Activated CD4-positive, alpha-beta T cell treated with anti-CD3 and anti-CD28 coated beads, Interleukin-2, amount 50 U/mL, for 4 hours (primary cell): ENCODE measurements at regions not wholly inside any gene's neighbourhood (a gene's known extent, or its start where the extent isn't known, plus 50 kb on each side); places are given as distances from the start of the nearest gene placed in this dataset.
"Not testable (repeated sequence)": the region's sequence is repeated elsewhere in the genome, so short reads cannot be mapped to it uniquely, and the experiment has no call there.

ENCODE experiments used
- DNase-seq, 2 experiments: peaks; one replicate each; pipeline ENCODE4 v3.0.0-alpha.2; 2020

DNA sequence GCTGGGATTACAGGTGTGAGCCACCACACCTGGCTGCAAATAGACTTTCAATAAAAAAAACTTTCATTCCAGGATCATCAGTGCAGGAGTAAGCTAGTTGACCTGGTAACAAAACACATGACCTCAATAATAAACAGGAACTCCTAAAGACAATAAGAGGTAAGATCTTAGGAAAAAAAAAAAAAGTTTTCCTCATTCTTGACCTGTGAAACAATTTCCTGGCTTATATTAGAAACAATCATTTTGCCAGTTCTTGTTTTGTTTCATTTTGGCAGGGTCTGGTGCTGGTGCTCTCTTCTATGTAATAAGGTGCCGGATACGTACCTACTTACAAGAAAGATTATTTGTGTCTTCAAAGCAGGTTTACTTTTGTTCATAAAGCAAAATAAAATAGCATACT is 90.6 kb upstream of the AMN1 start:
- no peak for DNase-seq

DNA sequence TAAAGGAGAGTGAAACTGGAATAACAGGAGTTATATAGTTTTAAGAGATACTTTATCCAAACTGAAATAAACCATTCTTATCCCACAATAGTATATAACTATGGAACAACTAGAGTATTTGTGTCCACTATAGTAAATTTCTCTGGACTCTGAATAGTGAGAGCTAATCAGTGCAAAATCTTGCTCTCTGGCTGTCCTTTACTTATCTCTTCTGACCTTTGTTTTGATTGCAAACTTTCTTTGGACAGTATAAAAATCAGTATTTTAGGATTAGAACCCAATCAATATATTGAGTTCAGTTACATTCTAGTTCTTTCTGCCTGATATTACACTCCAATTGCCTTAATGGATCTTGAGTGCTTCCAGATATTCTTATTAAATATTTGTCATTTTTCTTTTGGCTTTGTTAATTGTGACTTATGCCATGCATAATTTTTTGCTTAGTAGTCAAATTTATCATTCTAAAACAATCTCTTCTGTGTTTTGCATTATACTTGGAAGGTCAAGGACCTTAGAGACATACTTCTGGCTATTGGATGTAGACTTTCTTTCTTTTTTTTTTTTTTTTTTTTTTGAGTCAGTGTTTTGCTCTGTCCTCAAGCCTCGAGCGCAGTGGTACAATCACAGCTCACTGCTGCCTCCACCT is 89.9 kb upstream of the AMN1 start:
- DNase-seq: no peak

DNA sequence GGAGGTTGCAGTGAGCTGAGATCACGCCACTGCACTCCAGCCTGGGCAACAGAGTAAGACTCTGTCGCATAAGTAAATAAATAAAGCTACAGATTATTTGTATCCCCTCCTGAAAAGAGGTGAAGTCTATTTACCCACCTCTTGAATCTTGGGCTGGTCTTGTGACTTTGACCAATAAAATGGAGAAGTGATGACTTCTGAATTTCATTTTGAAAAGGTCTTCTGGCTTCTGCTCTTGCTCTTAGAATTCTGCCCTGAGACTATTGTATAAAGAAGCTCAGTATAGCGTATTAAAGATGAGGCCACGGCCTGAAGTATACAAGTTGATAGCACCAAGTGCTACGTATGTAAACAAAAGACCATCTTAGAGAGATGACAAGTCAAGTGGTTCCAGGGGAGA is 88.3 kb upstream of the AMN1 start:
- no peak for DNase-seq

DNA sequence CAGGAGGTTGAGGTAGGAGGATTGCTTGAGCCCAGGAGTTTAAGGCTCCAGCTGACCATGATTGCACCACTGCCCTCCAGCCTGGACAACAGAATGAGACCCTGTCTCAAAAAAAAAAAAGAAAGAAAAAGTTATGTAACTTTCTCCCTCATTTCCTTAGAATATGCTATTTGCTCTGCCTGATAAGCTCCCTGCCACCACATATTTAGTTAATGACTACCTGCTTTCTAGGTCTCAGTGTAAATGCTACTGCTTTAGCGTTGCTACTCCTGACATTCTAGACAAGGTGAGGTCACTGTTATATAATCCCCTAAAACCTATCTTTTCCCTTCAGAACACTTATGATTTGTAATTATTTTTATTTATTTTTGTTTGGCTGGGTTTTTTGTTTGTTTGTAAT is 86.3 kb upstream of the AMN1 start:
- DNase-seq: no peak

DNA sequence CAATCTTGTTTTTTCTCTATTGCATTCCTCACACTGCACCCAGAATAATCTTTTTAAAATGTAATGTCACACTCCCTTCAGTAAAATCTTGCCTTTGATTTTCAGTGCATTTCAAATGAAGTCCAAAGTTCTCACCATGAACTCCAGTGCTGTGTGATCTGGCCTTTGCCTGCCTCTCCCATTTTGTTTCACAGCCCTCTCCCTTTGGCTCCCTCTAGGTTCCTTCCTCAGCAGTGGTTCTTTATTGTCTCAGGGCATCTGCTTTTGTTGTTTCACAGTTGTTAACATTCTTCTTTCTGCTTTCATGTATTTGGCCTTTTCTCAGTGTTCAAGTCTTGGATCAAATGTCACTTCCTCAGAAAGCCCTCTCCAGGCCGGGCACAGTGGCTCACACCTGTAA is 84.5 kb upstream of the AMN1 start:
- no peak for DNase-seq

DNA sequence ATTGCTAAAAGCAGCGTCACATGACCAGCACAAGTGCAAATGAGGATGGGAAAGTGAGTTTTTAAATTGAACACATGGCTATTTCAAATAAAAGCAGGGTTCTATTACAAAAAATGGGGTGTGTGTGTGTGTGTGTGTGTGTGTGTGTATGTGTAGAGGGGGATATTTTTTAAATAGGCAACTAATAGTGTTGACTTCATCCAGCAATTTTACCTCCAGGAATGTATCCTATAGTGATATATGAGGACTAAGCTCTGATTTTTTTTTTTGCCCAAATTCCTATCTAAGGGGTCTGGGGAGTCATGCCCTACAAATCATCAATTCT is 78.9 kb upstream of the AMN1 start:
- DNase-seq: no peak

DNA sequence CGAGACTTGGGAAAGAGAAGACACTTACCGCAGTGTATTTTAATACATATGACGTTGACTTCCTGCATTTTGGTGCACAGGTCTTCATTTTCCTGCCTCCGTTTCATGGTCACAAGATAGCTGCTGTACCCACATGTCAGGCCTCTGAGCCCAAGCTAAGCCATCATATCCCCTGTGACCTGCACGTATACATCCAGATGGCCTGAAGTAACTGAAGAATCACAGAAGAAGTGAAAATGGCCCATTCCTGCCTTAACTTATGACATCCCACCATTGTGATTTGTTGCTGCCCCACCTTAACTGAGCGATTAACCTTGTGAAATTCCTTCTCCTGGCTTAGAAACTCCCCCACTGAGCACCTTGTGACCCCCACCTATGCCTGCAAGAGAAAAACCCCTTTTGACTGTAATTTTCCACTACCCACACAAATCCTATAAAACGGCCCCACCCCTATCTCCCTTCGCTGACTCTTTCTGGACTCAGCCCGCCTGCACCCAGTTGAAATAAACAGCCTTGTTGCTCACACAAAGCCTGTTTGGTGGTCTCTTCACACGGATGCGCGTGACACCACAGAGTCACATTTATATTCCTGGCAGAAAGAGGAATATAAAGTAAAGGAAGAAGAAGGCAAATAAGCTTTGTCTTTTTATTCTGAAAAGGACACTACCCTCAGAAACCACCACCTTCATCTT is 78.4 kb upstream of the AMN1 start:
- DNase-seq: peak in 1 of 2 experiments; percentile 20

DNA sequence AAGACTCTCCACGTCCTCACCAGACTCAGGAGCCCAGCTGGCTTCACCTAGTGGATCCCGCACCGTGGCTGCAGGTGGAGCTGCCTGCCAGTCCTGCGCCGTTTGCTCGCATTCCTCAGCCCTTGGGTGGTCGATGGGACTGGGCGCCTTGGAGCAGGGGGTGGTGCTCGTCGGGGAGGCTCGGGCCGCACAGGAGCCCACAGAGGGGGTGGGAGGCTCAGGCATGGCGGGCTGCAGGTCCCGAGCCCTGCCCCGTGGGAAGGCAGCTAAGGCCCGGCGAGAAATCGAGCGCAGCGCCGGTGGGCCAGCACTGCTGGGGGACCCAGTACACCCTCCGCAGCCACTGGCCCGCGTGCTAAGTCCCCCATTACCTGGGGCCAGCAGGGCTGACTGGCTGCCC is 76.9 kb upstream of the AMN1 start:
- not testable (repeated sequence) for DNase-seq

DNA sequence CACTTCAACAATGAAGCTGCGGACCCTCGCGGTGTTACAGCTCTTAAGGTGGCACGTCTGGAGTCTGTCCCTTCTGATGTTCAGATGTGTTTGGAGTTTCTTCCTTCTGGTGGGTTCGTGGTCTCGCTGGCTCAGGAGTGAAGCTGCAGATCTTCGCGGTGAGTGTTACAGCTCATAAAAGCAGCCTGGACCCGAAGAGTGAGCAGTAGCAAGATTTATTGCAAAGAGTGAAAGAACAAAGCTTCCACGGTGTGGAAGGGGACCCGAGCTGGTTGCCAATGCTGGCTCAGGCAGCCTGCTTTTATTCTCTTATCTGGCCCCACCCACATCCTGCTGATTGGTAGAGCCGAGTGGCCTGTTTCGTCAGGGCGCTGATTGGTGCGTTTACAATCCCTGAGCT is 75.9 kb upstream of the AMN1 start:
- DNase-seq: not testable (repeated sequence)

DNA sequence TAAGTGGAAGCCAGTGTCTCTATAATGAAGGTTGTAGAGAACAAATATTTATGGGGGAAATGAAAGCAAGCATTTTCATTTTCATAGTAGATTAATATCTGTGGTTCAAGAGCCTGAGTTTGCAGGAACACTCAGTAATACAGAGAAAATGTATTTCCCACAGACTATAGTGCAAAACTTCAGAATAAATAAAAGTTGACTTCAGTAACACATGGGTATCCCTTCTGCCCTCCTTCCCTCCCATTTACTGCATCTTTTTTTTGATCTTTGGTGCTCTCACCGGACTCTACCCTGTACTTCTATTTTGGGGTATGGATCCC is 75.3 kb upstream of the AMN1 start:
- no peak for DNase-seq

DNA sequence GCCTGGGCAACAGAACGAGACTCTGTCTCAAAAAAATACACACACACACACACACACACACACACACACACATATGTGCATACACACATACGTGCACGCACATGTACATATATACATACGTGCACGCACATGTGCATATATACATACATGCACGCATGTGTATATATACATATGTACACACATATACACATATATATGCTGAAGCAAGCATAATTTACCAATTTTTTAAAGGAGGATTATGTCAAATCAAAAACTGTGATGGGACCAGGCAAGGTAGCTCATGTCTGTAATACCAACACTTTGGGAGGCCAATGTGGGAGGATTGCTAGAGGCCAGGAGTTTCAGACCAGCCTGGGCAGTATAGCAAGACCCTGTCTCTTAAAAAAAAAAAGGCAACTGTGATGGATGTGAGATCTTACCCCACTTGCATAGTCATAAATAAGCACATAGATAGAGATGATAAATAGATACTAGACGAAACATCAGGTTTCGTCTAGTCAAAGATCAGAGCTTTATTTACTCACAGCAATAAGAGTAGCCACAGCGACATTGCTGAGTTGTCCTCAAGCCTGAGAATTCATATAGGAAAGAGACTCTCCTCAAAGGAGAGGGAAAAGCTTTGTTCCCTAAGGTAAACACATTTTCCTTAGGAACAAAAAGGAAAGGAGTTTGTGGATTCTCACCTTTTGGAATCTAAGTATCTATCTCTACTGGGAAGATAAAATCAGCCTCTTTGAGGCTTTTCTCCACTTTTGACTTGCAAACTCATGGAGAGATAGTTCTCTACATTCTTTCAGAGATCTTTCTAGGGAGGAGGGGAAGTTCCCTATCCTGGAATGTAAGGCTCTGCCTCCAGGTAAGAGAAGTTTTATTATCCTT is 74.7 kb upstream of the AMN1 start:
- DNase-seq: no peak

DNA sequence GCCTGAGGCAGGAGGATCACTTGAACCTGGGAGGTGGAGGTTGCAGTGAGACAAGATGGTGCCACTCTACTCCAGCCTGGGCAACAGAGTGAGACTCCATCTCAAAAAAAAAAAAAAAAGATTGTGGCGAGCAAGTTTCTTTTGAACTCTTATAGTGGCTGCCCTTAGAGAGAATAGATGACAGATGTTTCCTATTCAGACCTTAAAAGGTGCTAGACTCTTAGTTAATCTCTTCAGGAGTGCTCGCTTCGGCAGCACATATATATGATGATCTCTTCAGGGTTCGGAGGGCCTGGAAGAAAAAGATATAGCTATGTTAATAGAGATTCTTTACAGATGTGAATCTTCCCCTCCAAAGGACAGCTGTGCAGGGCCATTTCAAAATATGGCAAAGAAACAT is 73.1 kb upstream of the AMN1 start:
- DNase-seq: no peak

DNA sequence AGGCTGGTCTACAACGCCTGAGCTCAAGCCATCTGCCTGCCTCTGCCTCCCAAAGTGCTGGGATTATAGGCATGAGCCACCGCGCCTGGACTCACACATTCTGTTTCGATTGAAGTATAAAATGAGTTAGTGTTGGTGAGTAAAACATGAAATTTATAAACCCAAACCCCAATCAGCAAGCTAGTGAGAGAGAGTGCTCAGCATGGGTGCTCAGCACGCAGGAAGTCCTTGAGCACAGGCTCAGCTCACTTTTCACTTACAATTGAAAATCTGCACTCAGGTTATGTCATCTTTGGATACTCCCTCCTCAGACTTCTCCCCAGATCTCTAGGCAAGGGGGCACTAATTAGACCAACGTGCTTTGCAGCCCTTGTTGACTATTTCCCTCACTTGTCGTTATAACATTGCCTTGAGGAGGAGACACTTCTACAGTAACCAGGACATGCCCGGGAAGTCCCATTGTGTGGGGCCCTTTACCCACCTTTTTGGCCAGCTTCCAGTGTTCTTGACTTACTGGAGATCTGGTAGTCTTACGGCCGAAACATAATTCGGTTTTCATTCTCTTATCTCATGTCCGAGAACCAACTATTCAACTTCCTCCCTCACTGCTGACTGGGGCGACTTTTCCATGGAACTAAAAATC is 68.5 kb upstream of the AMN1 start:
- no peak for DNase-seq

DNA sequence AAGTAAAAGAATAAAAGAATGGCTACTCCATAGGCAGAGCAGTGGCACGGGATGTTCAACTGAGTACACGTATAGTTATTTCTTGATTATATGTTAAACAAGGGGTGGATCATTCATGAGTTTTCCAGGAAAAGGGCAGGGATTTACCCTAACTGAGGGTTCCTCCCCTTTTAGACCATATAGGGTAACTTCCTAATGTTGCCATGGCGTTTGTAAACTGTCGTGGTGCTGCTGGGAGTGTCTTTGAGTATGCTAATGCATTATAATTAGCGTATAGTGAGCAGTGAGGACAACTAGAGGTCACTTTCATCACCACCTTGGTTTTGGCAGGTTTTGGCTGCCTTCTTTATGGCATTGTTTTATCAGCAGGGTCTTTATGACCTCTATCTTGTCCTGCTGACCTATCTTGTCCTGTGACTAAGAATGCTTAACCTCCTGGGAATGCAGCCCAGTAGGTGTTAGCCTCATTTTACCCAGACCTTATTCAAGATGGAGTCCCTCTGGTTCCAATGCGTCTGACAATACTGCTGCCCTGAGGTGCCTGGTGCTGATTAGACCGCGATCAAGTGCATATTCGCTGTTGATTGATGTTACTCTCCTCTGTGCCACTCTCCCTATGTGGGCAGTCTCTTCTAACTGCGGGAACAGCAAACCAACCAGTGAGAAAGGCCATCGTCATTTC is 67.6 kb upstream of the AMN1 start:
- DNase-seq: no peak

DNA sequence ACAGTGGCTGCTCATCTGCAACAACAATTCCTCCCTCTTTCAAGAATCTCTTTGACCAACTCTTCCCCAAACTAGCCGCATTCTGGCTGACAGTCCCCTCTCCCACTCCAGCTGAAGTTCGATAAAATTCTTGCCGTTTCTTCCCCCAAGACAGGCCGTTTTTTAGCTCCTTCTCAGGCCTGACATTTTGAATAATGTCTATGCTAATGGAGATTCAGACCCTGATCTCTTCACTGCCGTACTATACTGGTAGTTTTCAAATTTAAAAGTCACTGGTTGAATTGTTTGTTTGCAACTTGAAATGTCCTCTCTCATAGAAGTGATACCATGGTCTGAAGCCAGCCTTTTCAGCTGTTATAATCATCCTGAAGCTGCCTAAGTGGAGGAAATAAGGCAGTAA is 65.9 kb upstream of the AMN1 start:
- no peak for DNase-seq

DNA sequence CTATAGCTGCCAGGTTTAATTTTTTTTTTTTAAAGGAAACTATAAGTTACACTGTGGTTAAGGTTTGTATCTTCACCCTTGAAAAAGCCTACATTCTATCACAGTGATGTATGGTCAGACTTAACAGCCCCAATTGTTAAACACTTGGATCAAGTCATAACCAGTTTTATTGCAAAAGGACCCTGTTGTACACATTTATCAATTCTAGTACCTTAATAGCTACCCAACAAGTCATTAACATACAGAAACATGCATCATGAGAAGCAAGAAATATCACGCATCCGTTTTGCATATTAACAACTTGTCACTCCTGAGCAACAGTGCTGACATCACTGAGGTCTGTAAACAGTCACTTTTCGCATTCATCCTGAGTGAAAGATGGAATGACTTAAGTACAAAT is 62.4 kb upstream of the AMN1 start:
- DNase-seq: not testable (repeated sequence)

DNA sequence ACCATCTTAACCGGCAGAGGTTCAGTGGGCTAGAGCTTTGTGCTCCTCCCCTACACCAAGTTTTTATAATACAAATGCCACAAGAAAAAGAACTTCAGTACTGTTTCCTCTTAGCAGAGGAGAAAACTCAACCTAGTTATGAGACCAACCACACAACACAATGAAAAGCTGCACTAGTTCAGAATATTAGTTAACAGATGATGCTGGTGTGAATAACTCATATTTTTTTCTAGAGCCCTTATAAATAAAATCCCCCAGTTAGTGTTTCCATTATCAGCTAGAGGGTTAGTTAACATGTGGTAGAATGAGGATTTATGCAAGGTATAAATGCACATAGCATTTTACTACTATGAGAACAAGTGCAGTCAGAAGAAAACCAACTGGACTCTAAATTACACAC is 61.9 kb upstream of the AMN1 start:
- DNase-seq: no peak

DNA sequence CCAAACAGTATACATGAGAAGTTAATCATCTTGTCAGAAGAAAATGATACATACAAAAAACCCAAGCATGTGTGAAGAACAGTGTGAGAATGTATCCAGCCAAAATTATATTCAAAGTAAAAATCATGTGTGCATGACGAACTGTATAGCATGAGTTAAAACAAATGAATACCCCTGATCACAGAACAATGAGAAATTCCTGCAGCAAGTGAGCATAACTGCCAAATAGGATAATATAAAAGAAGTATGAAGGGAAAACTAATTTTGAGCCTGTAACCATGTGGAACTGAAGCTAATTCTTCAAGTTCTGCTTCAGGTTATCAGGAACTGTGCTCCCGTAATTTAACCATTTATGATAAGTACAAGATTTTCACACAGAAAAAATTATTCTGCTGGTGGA is 56.5 kb upstream of the AMN1 start:
- DNase-seq: no peak

DNA sequence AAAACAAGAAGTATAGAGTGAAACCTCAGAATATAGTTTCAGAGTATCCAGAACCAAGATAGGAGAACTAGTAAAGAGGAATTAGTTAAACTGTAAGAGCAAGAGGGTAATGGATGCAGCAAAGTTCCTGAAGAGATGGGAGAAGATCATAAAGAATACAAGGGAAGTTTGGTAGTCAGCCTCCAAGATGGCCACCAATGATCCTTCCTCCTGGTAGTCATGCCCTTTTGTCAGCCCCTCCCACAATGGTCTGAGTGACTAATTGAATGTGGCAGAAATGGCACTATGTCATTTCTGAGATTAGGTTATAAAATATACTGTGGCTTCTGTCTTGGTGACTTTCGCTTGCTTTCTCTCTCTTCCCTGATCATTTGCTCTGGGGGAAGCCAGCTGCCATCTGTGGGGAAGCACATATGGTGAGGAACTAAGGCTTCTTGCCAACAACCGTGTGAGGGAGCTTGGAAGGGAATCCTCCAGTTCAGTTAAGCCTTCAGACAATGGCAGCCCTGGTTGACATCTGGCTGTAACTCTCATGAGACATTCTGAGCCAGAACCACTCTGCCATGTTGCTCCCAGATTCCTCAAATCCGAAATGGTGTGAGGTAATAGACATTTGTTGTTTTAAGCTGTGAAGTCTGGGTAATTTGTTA is 55.3 kb upstream of the AMN1 start:
- DNase-seq: no peak

DNA sequence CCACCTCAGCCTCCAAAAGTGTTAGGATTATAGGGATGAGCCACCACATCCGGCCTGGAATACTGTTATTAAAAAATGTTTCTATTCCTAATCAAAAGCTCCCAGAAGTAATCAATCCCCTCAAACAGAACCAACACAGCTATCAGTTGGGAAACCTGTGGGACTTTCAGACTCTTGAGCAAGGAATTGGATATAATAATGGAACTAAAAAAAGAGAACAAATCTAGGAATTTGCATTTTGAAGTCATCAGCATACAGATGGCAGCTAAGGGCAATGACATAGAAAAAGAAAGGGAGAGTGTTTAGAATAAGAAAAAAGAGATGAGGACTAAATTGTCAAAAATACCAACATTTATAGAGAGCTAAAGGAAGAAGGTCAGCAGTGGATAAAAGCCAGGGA is 54.7 kb upstream of the AMN1 start:
- no peak for DNase-seq

DNA sequence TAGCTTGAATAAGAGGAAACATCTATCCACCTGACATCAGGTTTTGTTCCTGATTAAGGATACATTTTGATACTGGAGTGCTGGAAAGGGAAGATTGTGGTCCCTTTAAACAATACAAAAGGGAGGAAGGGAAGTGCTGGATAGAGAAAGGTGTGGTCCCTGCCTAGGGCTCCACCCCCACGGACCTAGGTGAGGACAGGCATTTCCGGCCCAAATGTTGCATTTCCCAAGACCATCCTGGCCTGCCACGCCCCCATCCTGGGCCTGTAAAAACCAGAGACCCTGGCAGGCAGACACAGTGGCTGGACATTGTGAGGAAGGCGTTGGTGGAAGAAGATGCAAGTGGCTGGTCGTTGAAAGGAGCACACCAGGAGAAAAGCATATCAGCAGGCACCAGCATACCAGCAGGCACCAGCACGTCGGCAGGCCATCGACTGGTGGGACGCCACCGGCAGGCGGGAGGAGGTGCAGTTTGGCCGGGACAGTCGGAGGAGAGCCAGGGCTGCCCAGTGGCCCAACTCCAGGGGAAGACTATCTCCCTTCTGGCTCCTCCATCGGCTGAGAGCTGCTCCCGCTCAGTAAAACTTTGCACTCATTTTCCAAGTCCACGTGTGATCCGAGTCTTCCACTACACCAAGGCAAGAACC is 53.2 kb upstream of the AMN1 start:
- no peak for DNase-seq

DNA sequence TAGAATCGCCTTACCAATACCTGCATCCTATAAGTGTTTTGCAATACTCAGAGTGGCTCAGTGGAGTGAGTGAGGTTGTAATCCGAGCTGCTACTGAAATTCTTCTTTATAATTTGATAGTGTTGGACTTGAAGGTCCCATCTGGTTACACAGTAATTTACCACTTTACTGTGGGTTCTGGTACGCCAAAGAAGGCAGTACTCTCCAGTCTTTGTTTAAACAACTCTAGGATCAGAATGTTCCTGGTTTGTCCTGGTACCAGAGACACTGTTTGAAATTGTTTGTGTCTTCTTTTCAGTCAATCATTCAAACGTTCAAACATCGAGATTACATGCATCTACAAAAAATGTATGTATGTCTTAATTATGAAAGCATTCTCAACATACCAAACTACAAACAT is 51.3 kb upstream of the AMN1 start:
- DNase-seq: no peak
